Testis (tissue), 2 donors: ENCODE measurements at regions not wholly inside any gene's neighbourhood (a gene's known extent, or its start where the extent isn't known, plus 50 kb on each side); places are given as distances from the start of the nearest gene placed in this dataset.

Experiments used
- DNase-seq: peaks from one replicate; pipeline ENCODE4 v3.0.0-alpha.2; 2019
- H3K27ac ChIP-seq, 2 donors: fragments of 200-600 bp; sonication (generic); one replicate each; pipeline ENCODE4 v1.5.1; 2019
- H3K27me3 ChIP-seq: fragments of 200-600 bp; sonication (generic); one replicate; pipeline ENCODE4 v1.5.1; 2019
- H3K36me3 ChIP-seq: fragments of 200-600 bp; sonication (generic); one replicate; pipeline ENCODE4 v1.5.1; 2017; ENCODE audit warnings: low read depth; ENCODE audit errors: missing control alignments
- H3K4me1 ChIP-seq: fragments of 200-600 bp; sonication (generic); one replicate; pipeline ENCODE4 v1.5.1; 2019
- H3K4me3 ChIP-seq, 2 donors: fragments of 200-600 bp; sonication (generic); one replicate each; pipeline ENCODE4 v1.5.1; 2017 to 2019
- H3K9me3 ChIP-seq: fragments of 200-600 bp; sonication (generic); one replicate; pipeline ENCODE4 v1.5.1; 2017
- CTCF ChIP-seq, 3 experiments: fragments of 450-650 bp in 2 of 3; fragments of 200-600 bp in 1 of 3; sonication (generic) in 1 of 3; IDR thresholded peaks; one replicate each; pipeline ENCODE4 v1.5.1; 2016 to 2019; ENCODE audit warnings: antibody characterized with exemption in 3 of 3, mild to moderate bottlenecking in 2 of 3, moderate library complexity in 1 of 3
- POLR2A ChIP-seq: fragments of 450-650 bp; IDR thresholded peaks from one replicate; pipeline ENCODE4 v1.6.1; 2017; ENCODE audit warnings: antibody characterized with exemption, mild to moderate bottlenecking, moderate library complexity
- WGBS, 2 donors: methylation state at CpG; one replicate each; pipeline ENCODE4 v1.1.5; 2018; 5-methylcytosine and 5-hydroxymethylcytosine counted together
- intact Hi-C: fragments of 100-400 bp; cut with DNase I; formaldehyde crosslinking; loops from one replicate; pipeline ENCODE4 v1.15.1; 2023; ENCODE audit warnings: low total_unique reads

- TF ChIP-seq CTCF (IDR thresholded peaks at IDR 0.05), result no peak
- no peak for TF ChIP-seq POLR2A
- 96 to 97% methylated on average over 1 of the region's 1 CpG for WGBS, 2 donors
- H3K27ac ChIP-seq, result no peak overlapping the region
- no peak for DNase-seq
- H3K27me3 ChIP-seq, result no peaks in the 10 kb centered on the region
- no peaks in the 10 kb centered on the region for H3K4me1 ChIP-seq
- H3K36me3 ChIP-seq, result no peaks in the 10 kb centered on the region
- no peak overlapping the region for H3K4me3 ChIP-seq
- intact Hi-C loops, result no loop called here
- no peaks in the 10 kb centered on the region for H3K9me3 ChIP-seq
Observed at GRCh38 chr12:60836651-60837050, 1240.8 kb downstream of the SLC16A7 start.

- TF ChIP-seq CTCF (IDR thresholded peaks at IDR 0.05) (no peak), POLR2A (no peak)
- Histone ChIP-seq H3K27me3 (no peaks in the 10 kb centered on the region), H3K4me1 (no peaks in the 10 kb centered on the region), H3K27ac (no peak overlapping the region), H3K9me3 (no peaks in the 10 kb centered on the region), H3K36me3 (no peaks in the 10 kb centered on the region), H3K4me3 (no peak overlapping the region)
- no peak for DNase-seq
- intact Hi-C loops, result no loop called here
- WGBS, 2 donors, result 48 to 52% methylated on average over 2 of the region's 2 CpGs
Observed at GRCh38 chr12:60842181-60842580, 1246.4 kb downstream of the SLC16A7 start.

GRCh38 chr12:60844101-60844500 is 1248.3 kb downstream of the SLC16A7 start:
- Histone ChIP-seq H3K27ac (no peak overlapping the region), H3K27me3 (no peaks in the 10 kb centered on the region), H3K9me3 (no peaks in the 10 kb centered on the region), H3K4me3 (no peak overlapping the region), H3K4me1 (no peaks in the 10 kb centered on the region), H3K36me3 (no peaks in the 10 kb centered on the region)
- no peak for DNase-seq
- intact Hi-C loops, result no loop called here
- no peak for TF ChIP-seq POLR2A
- no peak for TF ChIP-seq CTCF (IDR thresholded peaks at IDR 0.05)

GRCh38 chr12:60844875-60845274 is 1249.0 kb downstream of the SLC16A7 start:
- Histone ChIP-seq H3K27ac (no peak overlapping the region), H3K36me3 (no peaks in the 10 kb centered on the region), H3K4me3 (no peak overlapping the region), H3K9me3 (no peaks in the 10 kb centered on the region), H3K27me3 (no peaks in the 10 kb centered on the region), H3K4me1 (no peaks in the 10 kb centered on the region)
- WGBS, 2 donors, result 81 to 89% methylated on average over 1 of the region's 1 CpG
- DNase-seq, result no peak
- no peak for TF ChIP-seq POLR2A
- no peak for TF ChIP-seq CTCF (IDR thresholded peaks at IDR 0.05)
- intact Hi-C loops, result no loop called here

- H3K4me3 ChIP-seq, result no peak overlapping the region
- no peak for DNase-seq
- no peaks in the 10 kb centered on the region for H3K4me1 ChIP-seq
- H3K36me3 ChIP-seq, result no peaks in the 10 kb centered on the region
- TF ChIP-seq CTCF (IDR thresholded peaks at IDR 0.05), result no peak
- no peak for TF ChIP-seq POLR2A
- no peak overlapping the region for H3K27ac ChIP-seq
- 70 to 80% methylated on average over 4 of the region's 4 CpGs for WGBS, 2 donors
- H3K9me3 ChIP-seq, result no peaks in the 10 kb centered on the region
- no peaks in the 10 kb centered on the region for H3K27me3 ChIP-seq
- intact Hi-C loops, result no loop called here
Observed at GRCh38 chr12:60845696-60846095, 1249.9 kb downstream of the SLC16A7 start.
